Keratinocyte (primary cell): ENCODE measurements at regions not wholly inside any gene's neighbourhood (a gene's known extent, or its start where the extent isn't known, plus 50 kb on each side); places are given as distances from the start of the nearest gene placed in this dataset.

ENCODE experiments used
- DNase-seq: peaks from one replicate; pipeline ENCODE4 v3.0.0-alpha.2; 2011; ENCODE audit warnings: low read depth, missing footprints, low spot score
- FAIRE-seq: peaks from 2 replicates; lab custom pipeline; 2011; peaks lifted over from hg19 to GRCh38; lab: Jason Lieb, UNC
- H2AFZ ChIP-seq: 2 replicates; pipeline ENCODE4 v1.6.0; 2012; ENCODE audit warnings: low read length, control low read depth, inconsistent platforms; ENCODE audit not compliant: control insufficient read depth
- H3K27ac ChIP-seq: 2 replicates; pipeline ENCODE4 v1.5.1; 2011; ENCODE audit warnings: low read length; ENCODE audit not compliant: control insufficient read depth, insufficient read depth
- H3K27me3 ChIP-seq: 3 replicates; pipeline ENCODE4 v1.6.0; 2011; ENCODE audit warnings: low read length; ENCODE audit not compliant: control insufficient read depth, insufficient read depth; ENCODE audit errors: extremely low read depth
- H3K36me3 ChIP-seq, 2 experiments: 2 replicates in 1 of 2; 3 replicates in 1 of 2; pipeline ENCODE4 v1.5.1; 2011; ENCODE audit warnings: low read length in 2 of 2, mild to moderate bottlenecking in 1 of 2; ENCODE audit not compliant: control insufficient read depth in 2 of 2, insufficient read depth in 2 of 2; ENCODE audit errors: extremely low read depth in 1 of 2
- H3K4me1 ChIP-seq: 3 replicates; pipeline ENCODE4 v1.5.1; 2011; ENCODE audit warnings: low read length; ENCODE audit not compliant: control insufficient read depth, insufficient read depth; ENCODE audit errors: extremely low read depth
- H3K4me2 ChIP-seq: 3 replicates; pipeline ENCODE4 v1.6.0; 2011; ENCODE audit warnings: low read depth, low read length; ENCODE audit not compliant: control insufficient read depth, insufficient read depth; ENCODE audit errors: extremely low read depth
- H3K4me3 ChIP-seq, 3 experiments: fragments of 200-600 bp in 1 of 3; sonication (generic) in 1 of 3; 2 replicates in 2 of 3; 3 replicates in 1 of 3; pipeline ENCODE4 v1.5.1; 2011 to 2016; ENCODE audit warnings: low read length in 3 of 3, mild to moderate bottlenecking in 3 of 3, control low read depth in 2 of 3, inconsistent platforms in 1 of 3, low read depth in 1 of 3, mixed read lengths in 1 of 3, mixed run types in 1 of 3, moderate library complexity in 1 of 3; ENCODE audit not compliant: control insufficient read depth in 2 of 3, insufficient read depth in 2 of 3; ENCODE audit errors: extremely low read depth in 1 of 3
- H3K79me2 ChIP-seq: 2 replicates; pipeline ENCODE4 v1.6.0; 2012; ENCODE audit warnings: low read length; ENCODE audit not compliant: control insufficient read depth, insufficient read depth
- H3K9ac ChIP-seq: 3 replicates; pipeline ENCODE4 v1.6.0; 2011; ENCODE audit warnings: low read length; ENCODE audit not compliant: control insufficient read depth, insufficient read depth; ENCODE audit errors: extremely low read depth
- H3K9me1 ChIP-seq: 3 replicates; pipeline ENCODE4 v1.6.0; 2011; ENCODE audit warnings: low read length; ENCODE audit not compliant: control insufficient read depth, insufficient read depth; ENCODE audit errors: extremely low read depth
- H3K9me3 ChIP-seq: 2 replicates; pipeline ENCODE4 v1.5.1; 2012; ENCODE audit warnings: low read depth, low read length; ENCODE audit not compliant: control insufficient read depth
- H4K20me1 ChIP-seq: 3 replicates; pipeline ENCODE4 v1.6.0; 2011; ENCODE audit warnings: low read length; ENCODE audit not compliant: control insufficient read depth, insufficient read depth; ENCODE audit errors: extremely low read depth
- CTCF ChIP-seq, 3 experiments: IDR thresholded peaks in 1 of 3; conservative IDR thresholded peaks in 1 of 3; optimal IDR thresholded peaks in 1 of 3; 2 replicates in 2 of 3; 3 replicates in 1 of 3; pipeline versions ENCODE3 to v1.5.1; 2011; ENCODE audit warnings: low read length in 3 of 3, mild to moderate bottlenecking in 3 of 3, moderate library complexity in 2 of 3, control low read depth in 1 of 3, inconsistent platforms in 1 of 3; ENCODE audit not compliant: insufficient read depth in 2 of 3; ENCODE audit errors: extremely low read depth in 1 of 3
- EZH2 ChIP-seq: IDR thresholded peaks from one replicate; pipeline ENCODE4 v1.6.1; 2012; ENCODE audit warnings: inconsistent platforms, mild to moderate bottlenecking, low read length, moderate library complexity
- dilution Hi-C: fragments of 300-500 bp; cut with MboI; formaldehyde crosslinking; loops from one replicate; pipeline ENCODE4 v1.7.0; 2020; ENCODE audit warnings: low sequenced_read_pairs; ENCODE audit not compliant: extremely low pct_ligation_motif_present

- Histone ChIP-seq H3K79me2 (no peaks in the 10 kb centered on the region), H2AFZ (no peak overlapping the region), H3K4me2 (no peak overlapping the region), H3K4me3 (no peak overlapping the region), H4K20me1 (no peaks in the 10 kb centered on the region), H3K9me3 (peaks cover 3% of the 10 kb centered on the region), H3K9me1 (no peaks in the 10 kb centered on the region), H3K4me1 (no peaks in the 10 kb centered on the region), H3K9ac (no peak overlapping the region), H3K27me3 (no peaks in the 10 kb centered on the region), H3K27ac (no peak overlapping the region), H3K36me3 (no peaks in the 10 kb centered on the region)
- dilution Hi-C loops, result no loop called here
- TF ChIP-seq EZH2 (no peak), CTCF (optimal IDR thresholded peaks at IDR 0.05 in 1 of 3, IDR thresholded peaks at IDR 0.05 in 1 of 3, conservative IDR thresholded peaks at IDR 0.05 in 1 of 3; ENCODE audit: extremely low read depth in 1 of 3, insufficient read depth in 2 of 3, low read length in 3 of 3) (no peak)
- DNase-seq (no peak), FAIRE-seq (no peak)
Observed at GRCh38 chr11:43212279-43212678, 99.5 kb upstream of the API5 start.

- Histone ChIP-seq H3K27me3 (no peaks in the 10 kb centered on the region), H3K9me1 (no peaks in the 10 kb centered on the region), H3K36me3 (no peaks in the 10 kb centered on the region), H3K79me2 (no peaks in the 10 kb centered on the region), H4K20me1 (no peaks in the 10 kb centered on the region), H3K4me3 (no peak overlapping the region), H2AFZ (no peak overlapping the region), H3K4me2 (no peak overlapping the region), H3K27ac (no peak overlapping the region), H3K9me3 (peaks cover 3% of the 10 kb centered on the region), H3K4me1 (no peaks in the 10 kb centered on the region), H3K9ac (no peak overlapping the region)
- DNase-seq (no peak), FAIRE-seq (no peak)
- TF ChIP-seq CTCF (optimal IDR thresholded peaks at IDR 0.05 in 1 of 3, IDR thresholded peaks at IDR 0.05 in 1 of 3, conservative IDR thresholded peaks at IDR 0.05 in 1 of 3; ENCODE audit: extremely low read depth in 1 of 3, insufficient read depth in 2 of 3, low read length in 3 of 3) (no peak), EZH2 (no peak)
- dilution Hi-C loops, result no loop called here
Observed at GRCh38 chr11:43214471-43214870, 97.3 kb upstream of the API5 start.
